CD8-positive, alpha-beta memory T cell (primary cell): ENCODE measurements at regions not wholly inside any gene's neighbourhood (a gene's known extent, or its start where the extent isn't known, plus 50 kb on each side); places are given as distances from the start of the nearest gene placed in this dataset.

Source experiments
- CTCF ChIA-PET: fragments of 350-600 bp; sonication (Branson Sonifier 250); formaldehyde crosslinking; loops from one replicate; lab custom pipeline; 2021; ENCODE audit warnings: antibody characterized with exemption; lab: Charles Lee
- POLR2A ChIA-PET: fragments of 350-600 bp; sonication (Branson Sonifier 250); formaldehyde crosslinking; loops from one replicate; lab custom pipeline; 2021; ENCODE audit warnings: antibody characterized with exemption; lab: Charles Lee
- DNase-seq, 5 donors: peaks; one replicate each; pipeline versions ENCODE4 v3.0.0 to v3.0.0-alpha.2; 2020 to 2022; ENCODE audit warnings: mixed read lengths in 1 of 5
- H3K27ac ChIP-seq: one replicate; pipeline ENCODE4 v1.7.0; 2013; ENCODE audit warnings: low read depth, mild to moderate bottlenecking, low read length, moderate library complexity
- H3K27me3 ChIP-seq: 2 replicates; pipeline ENCODE4 v1.7.0; 2013; ENCODE audit warnings: low read length, mild to moderate bottlenecking; ENCODE audit not compliant: insufficient read depth, poor library complexity, severe bottlenecking
- H3K36me3 ChIP-seq: 2 replicates; pipeline ENCODE4 v1.7.0; 2013; ENCODE audit warnings: mild to moderate bottlenecking, low read length, moderate library complexity; ENCODE audit not compliant: insufficient read depth
- H3K4me1 ChIP-seq: 2 replicates; pipeline ENCODE4 v1.7.0; 2013; ENCODE audit warnings: mild to moderate bottlenecking, low read length, moderate library complexity; ENCODE audit not compliant: insufficient read depth
- H3K4me3 ChIP-seq: 2 replicates; pipeline ENCODE4 v1.7.0; 2013; ENCODE audit warnings: mild to moderate bottlenecking, low read length
- H3K9me3 ChIP-seq: 2 replicates; pipeline ENCODE4 v1.7.0; 2013; ENCODE audit warnings: mild to moderate bottlenecking, low read length
- H3K27ac Mint-ChIP-seq, 8 donors: one replicate each; pipeline ENCODE4 v1.8.0; 2020 to 2021; ENCODE audit warnings: mixed read lengths in 8 of 8, mild to moderate bottlenecking in 6 of 8, inconsistent platforms in 3 of 8, moderate library complexity in 3 of 8
- H3K27me3 Mint-ChIP-seq, 2 donors: one replicate each; pipeline ENCODE4 v1.8.0; 2020 to 2021; ENCODE audit warnings: mixed read lengths in 2 of 2, mild to moderate bottlenecking in 1 of 2, moderate library complexity in 1 of 2
- H3K36me3 Mint-ChIP-seq, 3 donors: one replicate each; pipeline ENCODE4 v1.8.0; 2020 to 2021; ENCODE audit warnings: mixed read lengths in 3 of 3, inconsistent platforms in 1 of 3, mild to moderate bottlenecking in 1 of 3
- H3K4me1 Mint-ChIP-seq, 3 donors: one replicate each; pipeline ENCODE4 v1.8.0; 2020 to 2021; ENCODE audit warnings: mixed read lengths in 3 of 3, inconsistent platforms in 1 of 3, mild to moderate bottlenecking in 1 of 3
- H3K4me3 Mint-ChIP-seq, 7 donors: one replicate each; pipeline ENCODE4 v1.8.0; 2020 to 2021; ENCODE audit warnings: mixed read lengths in 7 of 7, mild to moderate bottlenecking in 6 of 7, moderate library complexity in 4 of 7, inconsistent platforms in 2 of 7
- H3K9me3 Mint-ChIP-seq, 5 donors: one replicate each; pipeline ENCODE4 v1.8.0; 2020 to 2022; ENCODE audit warnings: mixed read lengths in 5 of 5, mild to moderate bottlenecking in 3 of 5, moderate library complexity in 2 of 5, inconsistent platforms in 1 of 5

- ChIA-PET CTCF (no interaction called here), POLR2A (no interaction called here)
- Histone ChIP-seq H3K4me1 (no peaks in the 10 kb centered on the region), H3K9me3 (no peaks in the 10 kb centered on the region), H3K4me3 (no peak overlapping the region), H3K36me3 (no peaks in the 10 kb centered on the region), H3K27me3 (no peaks in the 10 kb centered on the region), H3K27ac (no peak overlapping the region)
- no peaks in the 10 kb centered on the region for H3K36me3 Mint-ChIP-seq
- H3K9me3 Mint-ChIP-seq, result peaks cover 0 to 4% (median 0%) of the 10 kb centered on the region in 5 donors
- no peak overlapping the region for H3K4me3 Mint-ChIP-seq
- no peaks in the 10 kb centered on the region for H3K4me1 Mint-ChIP-seq
- no peak for DNase-seq
- peaks cover 3 to 26% of the 10 kb centered on the region in 2 donors for H3K27me3 Mint-ChIP-seq
- no peak overlapping the region for H3K27ac Mint-ChIP-seq
Measured at GRCh38 chr2:220985561-220985960, 586.5 kb downstream of the EPHA4 start.

- no peak overlapping the region for H3K4me3 Mint-ChIP-seq
- peaks cover 0 to 4% (median 0%) of the 10 kb centered on the region in 5 donors for H3K9me3 Mint-ChIP-seq
- H3K4me1 ChIP-seq, result no peaks in the 10 kb centered on the region
- no peaks in the 10 kb centered on the region for H3K36me3 Mint-ChIP-seq
- no peak overlapping the region for H3K4me3 ChIP-seq
- peaks cover 3 to 30% of the 10 kb centered on the region in 2 donors for H3K27me3 Mint-ChIP-seq
- POLR2A ChIA-PET, result no interaction called here
- no peaks in the 10 kb centered on the region for H3K36me3 ChIP-seq
- H3K27me3 ChIP-seq, result no peaks in the 10 kb centered on the region
- no peaks in the 10 kb centered on the region for H3K4me1 Mint-ChIP-seq
- H3K27ac Mint-ChIP-seq, result no peak overlapping the region
- no peaks in the 10 kb centered on the region for H3K9me3 ChIP-seq
- CTCF ChIA-PET, result no interaction called here
- H3K27ac ChIP-seq, result no peak overlapping the region
- DNase-seq, result no peak
Measured at GRCh38 chr2:220987839-220988238, 584.3 kb downstream of the EPHA4 start.

DNA sequence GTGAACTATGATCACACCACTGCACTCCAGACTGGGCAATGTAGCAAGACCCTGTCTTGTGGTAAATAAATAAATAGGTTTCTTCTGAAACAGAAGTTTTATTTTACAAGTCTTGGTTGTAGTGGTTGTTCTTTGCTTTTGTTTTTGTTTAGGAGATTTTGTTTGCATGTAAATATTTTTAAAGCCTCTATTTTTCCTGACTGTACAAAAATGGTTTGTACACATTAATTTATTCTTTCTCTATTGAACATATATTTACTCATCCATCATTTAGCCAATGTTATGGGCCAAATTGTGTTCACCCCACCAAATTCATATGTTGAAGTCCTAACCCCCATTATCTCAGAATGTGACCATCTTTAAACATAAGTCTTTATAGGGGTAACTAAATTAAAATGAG lies 580.1 kb downstream of the EPHA4 start:
- Mint-ChIP-seq H3K27ac (no peak overlapping the region), H3K9me3 (no peaks in the 10 kb centered on the region), H3K4me1 (no peaks in the 10 kb centered on the region), H3K36me3 (no peaks in the 10 kb centered on the region), H3K4me3 (no peak overlapping the region), H3K27me3 (peaks cover 9 to 18% of the 10 kb centered on the region in 2 donors)
- Histone ChIP-seq H3K9me3 (no peaks in the 10 kb centered on the region), H3K27me3 (no peaks in the 10 kb centered on the region), H3K4me1 (no peaks in the 10 kb centered on the region), H3K27ac (no peak overlapping the region), H3K36me3 (no peaks in the 10 kb centered on the region), H3K4me3 (no peak overlapping the region)
- CTCF ChIA-PET, result no interaction called here
- POLR2A ChIA-PET, result no interaction called here
- DNase-seq, result no peak

- no peak overlapping the region for H3K4me3 Mint-ChIP-seq
- no peak for DNase-seq
- no peaks in the 10 kb centered on the region for H3K9me3 ChIP-seq
- no peaks in the 10 kb centered on the region for H3K9me3 Mint-ChIP-seq
- H3K27ac ChIP-seq, result no peak overlapping the region
- H3K27ac Mint-ChIP-seq, result no peak overlapping the region
- no peaks in the 10 kb centered on the region for H3K4me1 Mint-ChIP-seq
- no peaks in the 10 kb centered on the region for H3K4me1 ChIP-seq
- CTCF ChIA-PET, result no interaction called here
- H3K36me3 Mint-ChIP-seq, result no peaks in the 10 kb centered on the region
- peaks cover 9 to 18% of the 10 kb centered on the region in 2 donors for H3K27me3 Mint-ChIP-seq
- no peaks in the 10 kb centered on the region for H3K27me3 ChIP-seq
- H3K36me3 ChIP-seq, result no peaks in the 10 kb centered on the region
- POLR2A ChIA-PET, result no interaction called here
- no peak overlapping the region for H3K4me3 ChIP-seq
Measured at GRCh38 chr2:220994846-220995245, 577.3 kb downstream of the EPHA4 start.

DNA sequence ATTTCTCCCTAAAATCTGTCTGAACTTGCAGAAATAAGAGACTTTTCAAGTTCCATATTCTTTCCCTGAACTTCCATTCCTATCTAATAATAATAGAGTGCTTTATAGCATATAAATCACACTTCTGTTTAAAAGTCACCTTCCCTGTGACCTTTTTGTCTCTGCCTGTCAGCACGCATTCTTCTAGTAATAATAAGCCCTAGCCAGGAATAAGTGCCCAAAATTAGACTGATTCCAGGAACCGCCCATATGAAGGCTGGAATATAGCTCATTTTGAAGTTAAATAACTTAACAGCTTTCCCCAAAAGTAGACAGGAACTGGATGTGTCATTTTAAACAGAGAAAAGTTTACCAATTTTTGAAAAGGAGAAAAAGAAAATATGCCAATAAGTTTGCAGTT lies 576.5 kb downstream of the EPHA4 start:
- Histone ChIP-seq H3K9me3 (no peaks in the 10 kb centered on the region), H3K4me1 (no peaks in the 10 kb centered on the region), H3K36me3 (no peaks in the 10 kb centered on the region), H3K27me3 (no peaks in the 10 kb centered on the region), H3K27ac (no peak overlapping the region), H3K4me3 (no peak overlapping the region)
- Mint-ChIP-seq H3K27me3 (peaks cover 9 to 18% of the 10 kb centered on the region in 2 donors), H3K27ac (no peak overlapping the region), H3K36me3 (no peaks in the 10 kb centered on the region), H3K4me3 (no peak overlapping the region), H3K4me1 (no peaks in the 10 kb centered on the region), H3K9me3 (no peaks in the 10 kb centered on the region)
- ChIA-PET CTCF (no interaction called here), POLR2A (no interaction called here)
- no peak for DNase-seq

DNA sequence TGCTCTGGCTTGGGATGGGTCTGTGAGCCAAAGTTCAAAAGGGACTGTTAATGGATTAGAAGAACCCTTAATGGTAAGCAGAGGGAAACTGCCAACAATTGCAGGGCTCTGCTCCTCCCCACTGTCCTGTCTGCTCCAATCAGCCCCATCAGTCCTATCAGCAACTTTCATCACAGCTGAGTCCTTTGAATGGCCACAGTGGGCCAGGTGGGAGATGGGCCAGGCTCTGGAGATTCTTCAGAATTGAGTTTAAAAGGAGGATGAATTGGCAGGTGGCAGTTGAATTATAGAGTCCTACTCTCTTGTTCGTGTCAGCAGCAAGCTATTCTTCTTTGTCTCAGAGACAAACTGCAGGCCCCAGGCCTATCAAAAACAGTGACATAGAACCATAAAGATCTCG lies 573.9 kb downstream of the EPHA4 start:
- CTCF ChIA-PET, result no interaction called here

GRCh38 chr2:220999356-220999755 lies 572.7 kb downstream of the EPHA4 start:
- H3K27me3 ChIP-seq, result peaks cover 5% of the 10 kb centered on the region
- no peak overlapping the region for H3K27ac ChIP-seq
- peaks cover 0 to 5% of the 10 kb centered on the region in 2 donors for H3K27me3 Mint-ChIP-seq
- H3K4me3 Mint-ChIP-seq, result no peak overlapping the region
- no peak for DNase-seq
- no peaks in the 10 kb centered on the region for H3K4me1 Mint-ChIP-seq
- H3K36me3 Mint-ChIP-seq, result no peaks in the 10 kb centered on the region
- H3K9me3 ChIP-seq, result no peaks in the 10 kb centered on the region
- H3K4me1 ChIP-seq, result no peaks in the 10 kb centered on the region
- no peaks in the 10 kb centered on the region for H3K9me3 Mint-ChIP-seq
- H3K36me3 ChIP-seq, result no peaks in the 10 kb centered on the region
- no peak overlapping the region for H3K4me3 ChIP-seq
- ChIA-PET POLR2A (no interaction called here), CTCF (no interaction called here)
- H3K27ac Mint-ChIP-seq, result no peak overlapping the region

More for the DNA sequence above, 573.9 kb downstream of the EPHA4 start:
- no peak overlapping the region for H3K27ac Mint-ChIP-seq
- no peak overlapping the region for H3K4me3 ChIP-seq
- H3K9me3 ChIP-seq, result no peaks in the 10 kb centered on the region
- no peaks in the 10 kb centered on the region for H3K4me1 ChIP-seq
- POLR2A ChIA-PET, result no interaction called here
- H3K4me3 Mint-ChIP-seq, result no peak overlapping the region
- no peaks in the 10 kb centered on the region for H3K36me3 Mint-ChIP-seq
- H3K27me3 ChIP-seq, result peaks cover 4% of the 10 kb centered on the region
- no peak overlapping the region for H3K27ac ChIP-seq
- no peak for DNase-seq
- H3K27me3 Mint-ChIP-seq, result peaks cover 6 to 9% of the 10 kb centered on the region in 2 donors
- H3K4me1 Mint-ChIP-seq, result no peaks in the 10 kb centered on the region
- H3K9me3 Mint-ChIP-seq, result no peaks in the 10 kb centered on the region
- no peaks in the 10 kb centered on the region for H3K36me3 ChIP-seq

DNA sequence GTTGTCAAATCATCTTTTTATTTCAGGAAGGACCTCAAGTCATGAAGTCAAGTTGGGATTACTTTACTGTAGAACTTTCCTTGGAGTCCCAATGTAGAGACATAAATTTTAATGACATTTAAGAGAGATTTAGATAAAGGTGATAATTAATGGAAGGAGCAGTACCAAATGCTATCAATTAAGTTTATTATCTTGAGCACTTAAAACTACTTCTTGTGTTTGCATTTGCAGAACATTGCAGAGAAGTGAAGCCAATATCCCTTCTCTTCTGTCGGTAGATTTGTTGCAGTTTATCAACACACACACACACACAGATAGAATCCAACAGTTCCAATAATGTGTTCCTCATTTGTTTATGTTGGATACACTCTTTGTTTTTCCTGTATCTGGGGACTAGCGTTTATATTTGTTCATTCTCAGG lies 570.7 kb downstream of the EPHA4 start:
- Histone ChIP-seq H3K9me3 (no peaks in the 10 kb centered on the region), H3K27me3 (peaks cover 5% of the 10 kb centered on the region), H3K4me1 (no peaks in the 10 kb centered on the region), H3K36me3 (no peaks in the 10 kb centered on the region), H3K27ac (no peak overlapping the region), H3K4me3 (no peak overlapping the region)
- no peaks in the 10 kb centered on the region for H3K4me1 Mint-ChIP-seq
- H3K27ac Mint-ChIP-seq, result no peak overlapping the region
- no peaks in the 10 kb centered on the region for H3K36me3 Mint-ChIP-seq
- no peak overlapping the region for H3K4me3 Mint-ChIP-seq
- no peak for DNase-seq
- H3K9me3 Mint-ChIP-seq, result no peaks in the 10 kb centered on the region
- CTCF ChIA-PET, result no interaction called here
- POLR2A ChIA-PET, result no interaction called here
- no peaks in the 10 kb centered on the region for H3K27me3 Mint-ChIP-seq
